Heart right ventricle (tissue), 16 donors: ENCODE measurements at regions not wholly inside any gene's neighbourhood (a gene's known extent, or its start where the extent isn't known, plus 50 kb on each side); places are given as distances from the start of the nearest gene placed in this dataset.

Experiments
- ATAC-seq, 8 donors: fragments of 200-7000 bp; cut with Tn5 transposase; one replicate each; pipeline ENCODE4 v1.9.1; 2020; ENCODE audit warnings: mild to moderate bottlenecking in 8 of 8, moderate library complexity in 8 of 8, moderate number of reproducible peaks in 1 of 8
- DNase-seq, 2 donors: peaks; one replicate each; pipeline ENCODE4 v3.0.0-alpha.2; 2020
- H3K27ac ChIP-seq, 10 donors: fragments of 200-600 bp; sonication (generic) in 2 of 10; one replicate each; pipeline versions ENCODE4 v1.5.0 to v1.8.0; 2020 to 2022; ENCODE audit warnings: mild to moderate bottlenecking in 3 of 10
- H3K27me3 ChIP-seq, 7 donors: fragments of 200-600 bp; one replicate each; pipeline ENCODE4 v1.8.0; 2021 to 2022; ENCODE audit warnings: mild to moderate bottlenecking in 2 of 7
- H3K36me3 ChIP-seq, 9 donors: fragments of 200-600 bp; sonication (generic) in 1 of 9; one replicate each; pipeline versions ENCODE4 v1.5.0 to v1.8.0; 2020 to 2022; ENCODE audit warnings: mild to moderate bottlenecking in 2 of 9
- H3K4me1 ChIP-seq, 9 donors: fragments of 200-600 bp; sonication (generic) in 1 of 9; one replicate each; pipeline versions ENCODE4 v1.5.0 to v1.8.0; 2020 to 2022; ENCODE audit warnings: mild to moderate bottlenecking in 4 of 9
- H3K4me3 ChIP-seq, 10 donors: fragments of 200-600 bp; sonication (generic) in 2 of 10; one replicate each; pipeline versions ENCODE4 v1.5.0 to v1.8.0; 2020 to 2022; ENCODE audit warnings: mild to moderate bottlenecking in 7 of 10, moderate library complexity in 2 of 10
- H3K9me3 ChIP-seq, 11 donors: fragments of 200-600 bp in 10 of 11; sonication (generic) in 2 of 11; one replicate each; pipeline versions ENCODE4 v1.5.0 to v1.8.0; 2013 to 2022; ENCODE audit warnings: mild to moderate bottlenecking in 2 of 11, control low read depth in 1 of 11, moderate library complexity in 1 of 11
- WGBS, 2 donors: extraction: QIAGEN DNeasy Blood & Tissue Kit; methylation state at CpG; one replicate each; pipeline ENCODE4 v1.1.7; 2013; ENCODE audit warnings: inconsistent platforms in 1 of 2; 5-methylcytosine and 5-hydroxymethylcytosine counted together
- intact Hi-C, 10 donors: fragments of 100-400 bp; cut with DNase I; formaldehyde crosslinking; loops; one replicate each; pipeline versions ENCODE4 v1.11.1 to v1.14.2; 2022
- TF ChIP-seq, protein P1 (sequence below), 9 donors: fragments of 200-600 bp; sonication (generic) in 2 of 9; IDR thresholded peaks; one replicate each; pipeline versions ENCODE4 v1.5.0 to v1.8.0; 2021 to 2022; ENCODE audit warnings: antibody characterized with exemption in 9 of 9, mild to moderate bottlenecking in 5 of 9, moderate library complexity in 1 of 9
- donor health status: Arrhythmogenic right ventricular cardiomyopathy.
- donor health status: ischemic (EF 13 %, LVEDD 7.1; RV severe dilation, severe dysfunction).
- donor health status: healthy with polysubstance abuse.
- donor health status: DM: no; HTN: yes; CAD: no.
- donor health status: DM: no; HTN: no; CAD: no.
- donor health status: ischemic (EF 25% LVEDD 6.9; RV normal size, moderate dysfunction).
- donor health status: ischemic (EF 25% LVEDD 5.7; RV mildly dilated, moderate dysfunction).
- donor health status: healthy.
- donor health status: DM: yes; HTN: yes; CAD: no.
- donor health status: Ischemic cardiomyopathy.
- donor health status: ischemic (EF 35%, LVEDD 5.7; RV mildly dilated, moderate dysfunction).
- donor health status: nonischemic (EF 11% LVEDD 7.7; RV severe dilation, severe dysfunction).
- donor health status: DM: yes; HTN: yes; CAD: no.
- donor health status: PGD.
- donor health status: ischemic (EF 29% LVEDD 5.4; RV normal size, mild dysfunction).
- donor health status: nonischemic (EF 23%, LVEDD 6.1; RV moderate dilation, normal function).

DNA sequence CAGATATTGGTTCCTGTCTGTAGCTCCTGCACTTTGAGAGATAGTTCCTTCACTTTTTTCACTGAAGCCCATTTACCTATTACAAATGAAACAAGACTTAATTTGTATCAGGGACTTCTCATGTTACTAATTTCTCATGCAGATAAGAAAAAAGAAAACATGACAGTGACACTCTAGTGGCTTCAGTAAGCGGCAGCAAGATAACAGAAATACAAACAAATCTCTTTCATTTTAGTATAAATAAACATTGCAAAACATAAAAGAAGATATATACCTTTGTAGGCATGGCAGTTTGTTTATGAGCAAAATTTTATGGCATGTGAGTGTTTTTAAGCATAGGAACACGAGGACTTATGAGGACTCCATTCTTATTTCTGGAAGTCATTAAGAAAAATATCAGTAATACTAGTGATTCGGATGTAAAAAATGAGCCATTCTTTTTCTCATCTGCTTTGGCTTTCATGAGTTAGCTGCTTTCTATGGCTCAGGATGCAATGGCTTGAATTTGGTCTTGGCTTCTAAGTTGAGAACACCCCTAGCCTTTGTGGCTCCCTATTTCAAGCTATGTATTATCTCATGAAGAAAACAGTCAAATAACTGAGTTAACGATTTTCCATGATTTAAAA lies 310.1 kb upstream of the RGS6 start:
- TF ChIP-seq, protein P1, sequence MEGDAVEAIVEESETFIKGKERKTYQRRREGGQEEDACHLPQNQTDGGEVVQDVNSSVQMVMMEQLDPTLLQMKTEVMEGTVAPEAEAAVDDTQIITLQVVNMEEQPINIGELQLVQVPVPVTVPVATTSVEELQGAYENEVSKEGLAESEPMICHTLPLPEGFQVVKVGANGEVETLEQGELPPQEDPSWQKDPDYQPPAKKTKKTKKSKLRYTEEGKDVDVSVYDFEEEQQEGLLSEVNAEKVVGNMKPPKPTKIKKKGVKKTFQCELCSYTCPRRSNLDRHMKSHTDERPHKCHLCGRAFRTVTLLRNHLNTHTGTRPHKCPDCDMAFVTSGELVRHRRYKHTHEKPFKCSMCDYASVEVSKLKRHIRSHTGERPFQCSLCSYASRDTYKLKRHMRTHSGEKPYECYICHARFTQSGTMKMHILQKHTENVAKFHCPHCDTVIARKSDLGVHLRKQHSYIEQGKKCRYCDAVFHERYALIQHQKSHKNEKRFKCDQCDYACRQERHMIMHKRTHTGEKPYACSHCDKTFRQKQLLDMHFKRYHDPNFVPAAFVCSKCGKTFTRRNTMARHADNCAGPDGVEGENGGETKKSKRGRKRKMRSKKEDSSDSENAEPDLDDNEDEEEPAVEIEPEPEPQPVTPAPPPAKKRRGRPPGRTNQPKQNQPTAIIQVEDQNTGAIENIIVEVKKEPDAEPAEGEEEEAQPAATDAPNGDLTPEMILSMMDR (IDR thresholded peaks at IDR 0.05): no peak
- Histone ChIP-seq H3K4me3 (no peak overlapping the region), H3K9me3 (no peaks in the 10 kb centered on the region), H3K27ac (no peak overlapping the region), H3K36me3 (peaks cover 0 to 21% (median 0%) of the 10 kb centered on the region in 9 donors), H3K4me1 (no peaks in the 10 kb centered on the region), H3K27me3 (no peaks in the 10 kb centered on the region)
- 91 to 96% methylated on average over 4 of the region's 4 CpGs for WGBS, 2 donors
- intact Hi-C loops: no loop called here
- no peak for DNase-seq
- no peak for ATAC-seq

DNA sequence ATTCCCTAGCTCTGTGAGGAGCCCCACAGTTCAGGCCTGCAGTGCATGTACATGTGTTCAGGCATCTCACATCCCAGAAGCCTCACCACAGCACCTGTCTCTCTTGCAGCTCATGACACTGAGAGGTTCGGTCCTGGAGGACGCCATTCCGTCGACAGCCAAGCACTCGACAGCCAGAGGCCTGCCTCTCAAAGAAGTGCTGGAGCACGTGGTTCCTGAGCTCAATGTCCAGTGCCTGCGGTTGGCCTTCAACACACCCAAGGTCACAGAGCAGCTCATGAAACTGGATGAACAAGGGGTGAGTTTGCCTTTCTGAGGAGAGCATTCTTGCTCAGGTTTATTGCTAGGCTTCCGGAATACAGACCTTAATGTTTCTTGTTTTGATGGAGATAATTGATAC lies 308.3 kb upstream of the RGS6 start:
- intact Hi-C loops: no loop called here
- ATAC-seq: no peak
- TF ChIP-seq, protein P1 (IDR thresholded peaks at IDR 0.05): no peak
- Histone ChIP-seq H3K4me3 (no peak overlapping the region), H3K27me3 (no peaks in the 10 kb centered on the region), H3K36me3 (peaks cover 0 to 21% (median 0%) of the 10 kb centered on the region in 9 donors), H3K9me3 (no peaks in the 10 kb centered on the region), H3K27ac (no peak overlapping the region), H3K4me1 (no peaks in the 10 kb centered on the region)
- 71 to 82% methylated on average over 8 of the region's 8 CpGs for WGBS, 2 donors
- no peak for DNase-seq

DNA sequence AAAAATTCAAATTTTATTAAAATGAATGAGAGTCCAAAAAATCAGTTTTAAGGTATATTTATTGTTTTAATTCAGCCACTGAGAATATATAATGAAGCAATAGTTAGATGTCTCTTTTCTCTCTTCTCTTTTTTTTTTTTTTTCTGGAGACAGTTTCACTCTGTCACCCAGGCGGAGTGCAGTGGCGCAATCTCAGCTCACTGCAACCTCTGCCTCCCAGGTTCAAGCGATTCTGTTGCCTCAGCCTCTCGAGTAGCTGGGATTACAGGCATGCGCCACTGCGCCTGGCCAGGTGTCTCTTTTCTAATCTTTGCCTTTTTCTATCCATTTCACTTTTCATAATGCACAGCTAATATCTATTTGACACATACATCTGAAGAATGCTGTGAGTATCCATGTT lies 307.1 kb upstream of the RGS6 start:
- intact Hi-C loops: no loop called here
- DNase-seq (no peak), ATAC-seq (no peak)
- 95% methylated on average over 6 of the region's 6 CpGs for WGBS, 2 donors
- Histone ChIP-seq H3K4me3 (no peak overlapping the region), H3K4me1 (no peaks in the 10 kb centered on the region), H3K27me3 (no peaks in the 10 kb centered on the region), H3K27ac (no peak overlapping the region), H3K9me3 (no peaks in the 10 kb centered on the region), H3K36me3 (peaks cover 0 to 18% (median 0%) of the 10 kb centered on the region in 9 donors)
- TF ChIP-seq, protein P1 (IDR thresholded peaks at IDR 0.05): no peak

DNA sequence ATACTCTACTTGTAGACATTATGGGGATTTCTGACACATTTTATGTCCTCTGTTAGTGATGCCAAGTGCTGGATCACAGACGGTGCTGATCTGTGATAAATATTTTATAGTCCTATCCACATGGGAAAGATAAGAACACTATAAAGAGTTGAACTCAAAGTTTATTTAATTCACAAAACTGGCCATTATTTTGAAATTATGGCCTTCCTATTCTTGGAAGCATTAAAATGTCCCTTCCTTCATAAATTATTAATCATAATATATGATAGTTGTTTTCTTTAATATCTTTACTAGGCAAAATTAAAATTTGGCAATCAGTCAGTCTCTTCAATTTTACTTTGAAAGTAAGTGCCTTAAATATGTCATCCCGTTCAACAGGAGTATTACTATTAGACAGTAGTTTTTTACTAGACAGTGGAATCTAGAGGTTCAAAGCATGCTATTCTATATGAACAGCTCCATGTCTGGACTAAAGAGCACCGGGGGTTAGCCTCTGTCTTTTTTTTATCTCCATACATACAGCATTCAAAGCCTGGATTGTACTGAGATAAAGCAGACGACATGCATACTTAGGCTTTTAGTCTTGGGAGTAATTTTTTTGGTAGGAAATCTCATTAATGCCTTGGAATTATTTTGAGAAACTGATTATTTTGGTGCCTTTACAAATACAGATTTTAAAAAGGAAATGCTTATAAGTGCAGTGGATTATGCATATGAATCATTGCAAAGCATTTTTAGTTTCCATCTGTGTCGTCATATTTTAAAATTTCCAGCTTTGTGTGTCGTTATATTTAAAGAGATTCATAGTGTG lies 306.1 kb upstream of the RGS6 start:
- Histone ChIP-seq H3K4me3 (no peak overlapping the region), H3K9me3 (peaks cover 0 to 4% (median 0%) of the 10 kb centered on the region in 11 donors), H3K27me3 (no peaks in the 10 kb centered on the region), H3K4me1 (no peaks in the 10 kb centered on the region), H3K36me3 (peaks cover 0 to 18% (median 0%) of the 10 kb centered on the region in 9 donors), H3K27ac (no peak overlapping the region)
- no peak for DNase-seq
- TF ChIP-seq, protein P1 (IDR thresholded peaks at IDR 0.05): no peak
- intact Hi-C loops: loop anchor here in 1 of 10 donors (2.0 kb wide), 1 partner anchor 51 kb away; no protein-coding TSS in a partner anchor
- 69 to 72% methylated on average over 6 of the region's 6 CpGs for WGBS, 2 donors
- ATAC-seq: no peak
